Endothelial cell of umbilical vein (primary cell): ENCODE measurements at regions not wholly inside any gene's neighbourhood (a gene's known extent, or its start where the extent isn't known, plus 50 kb on each side); places are given as distances from the start of the nearest gene placed in this dataset.
A peak's percentile ranks its signal among the peaks of the same experiment; 100 is the strongest.

Experiments used
- BruUV-seq: library from RNA; stranded (reverse); fragments of 400-500 nt; replicated peaks from 2 replicates; lab custom pipeline; 2021; lab: Mats Ljungman, UMichigan
- CTCF ChIA-PET: fragments of 300-600, 350-600 bp; sonication (Branson Sonifier 250); formaldehyde crosslinking; loops from one replicate; lab custom pipeline; 2021; ENCODE audit warnings: antibody characterized with exemption, inconsistent platforms; lab: Charles Lee
- POLR2A ChIA-PET: fragments of 300-600, 350-600 bp; sonication (Branson Sonifier 250); formaldehyde crosslinking; loops from one replicate; lab custom pipeline; 2021; ENCODE audit warnings: antibody characterized with exemption, inconsistent platforms; lab: Charles Lee
- DNase-seq: peaks from one replicate; pipeline ENCODE4 v3.0.0-alpha.2; 2011; ENCODE audit warnings: low read depth, low spot score
- FAIRE-seq: peaks from 2 replicates; lab custom pipeline; 2011; peaks lifted over from hg19 to GRCh38; lab: Jason Lieb, UNC
- H2AFZ ChIP-seq: 2 replicates; pipeline ENCODE4 v1.6.0; 2012; ENCODE audit warnings: low read depth, low read length, control low read depth, inconsistent platforms
- H3K27ac ChIP-seq: 2 replicates; pipeline ENCODE4 v1.5.1; 2011; ENCODE audit warnings: low read depth, mild to moderate bottlenecking, control low read depth, low read length, moderate library complexity; ENCODE audit not compliant: insufficient read depth
- H3K27me3 ChIP-seq, 2 experiments: 2 replicates each; pipeline versions ENCODE4 v1.6.0 to v1.6.1; 2011; ENCODE audit warnings: low read length in 2 of 2, mixed read lengths in 1 of 2; ENCODE audit not compliant: control insufficient read depth in 2 of 2, insufficient read depth in 2 of 2
- H3K36me3 ChIP-seq, 2 experiments: 2 replicates in 1 of 2; 3 replicates in 1 of 2; pipeline ENCODE4 v1.5.1; 2011; ENCODE audit warnings: low read length in 2 of 2, mild to moderate bottlenecking in 1 of 2, moderate library complexity in 1 of 2; ENCODE audit not compliant: control insufficient read depth in 2 of 2, insufficient read depth in 2 of 2; ENCODE audit errors: extremely low read depth in 1 of 2
- H3K4me1 ChIP-seq: 3 replicates; pipeline ENCODE4 v1.5.1; 2011; ENCODE audit warnings: mild to moderate bottlenecking, low read length; ENCODE audit not compliant: control insufficient read depth, insufficient read depth; ENCODE audit errors: extremely low read depth
- H3K4me2 ChIP-seq: 2 replicates; pipeline ENCODE4 v1.6.1; 2011; ENCODE audit warnings: low read length, control low read depth, mixed read lengths; ENCODE audit not compliant: insufficient read depth
- H3K4me3 ChIP-seq, 3 experiments: fragments of 200-600 bp in 1 of 3; sonication (generic), shearing (Covaris generic) in 1 of 3; replicated peaks in 1 of 3; 2 replicates each; pipeline ENCODE4 v1.5.1; 2011 to 2016; ENCODE audit warnings: control low read depth in 3 of 3, low read length in 3 of 3, mild to moderate bottlenecking in 2 of 3, inconsistent platforms in 1 of 3, low read depth in 1 of 3, moderate library complexity in 1 of 3; ENCODE audit not compliant: insufficient read depth in 1 of 3
- H3K79me2 ChIP-seq: 2 replicates; pipeline ENCODE4 v1.6.0; 2012; ENCODE audit warnings: low read length, inconsistent platforms; ENCODE audit not compliant: control insufficient read depth, insufficient read depth
- H3K9ac ChIP-seq: replicated peaks from 2 replicates; pipeline ENCODE3; 2011; ENCODE audit warnings: low read length, control low read depth; ENCODE audit not compliant: insufficient read depth; ENCODE audit errors: extremely low read depth
- H3K9me1 ChIP-seq: replicated peaks from 3 replicates; pipeline ENCODE4 v1.6.0; 2011; ENCODE audit warnings: mild to moderate bottlenecking, low read length; ENCODE audit not compliant: control insufficient read depth, insufficient read depth; ENCODE audit errors: extremely low read depth
- H3K9me3 ChIP-seq: replicated peaks from 2 replicates; pipeline ENCODE4 v1.5.1; 2012; ENCODE audit warnings: low read length, inconsistent platforms; ENCODE audit not compliant: control insufficient read depth, insufficient read depth
- H4K20me1 ChIP-seq: replicated peaks from 2 replicates; pipeline ENCODE3; 2011; ENCODE audit warnings: mild to moderate bottlenecking, low read length; ENCODE audit not compliant: control insufficient read depth, insufficient read depth; ENCODE audit errors: extremely low read depth
- EZH2 ChIP-seq: IDR thresholded peaks from 2 replicates; pipeline ENCODE4 v1.6.1; 2012; ENCODE audit warnings: borderline replicate concordance, low read depth, mild to moderate bottlenecking, moderate library complexity, low read length, inconsistent platforms; ENCODE audit not compliant: severe bottlenecking
- FOS ChIP-seq: IDR thresholded peaks from 2 replicates; pipeline ENCODE4 v1.6.1; 2011; ENCODE audit warnings: mild to moderate bottlenecking, low read length, moderate library complexity, borderline replicate concordance; ENCODE audit not compliant: insufficient read depth
- GATA2 ChIP-seq: IDR thresholded peaks from 2 replicates; pipeline ENCODE4 v1.7.0; 2011; ENCODE audit warnings: low read depth, mild to moderate bottlenecking, moderate library complexity, mixed read lengths, low read length; ENCODE audit not compliant: insufficient read length, insufficient read depth
- JUN ChIP-seq: IDR thresholded peaks from 2 replicates; pipeline ENCODE4 v1.6.1; 2011; ENCODE audit warnings: borderline replicate concordance, low read depth; ENCODE audit not compliant: insufficient read length, insufficient read depth
- MYC ChIP-seq: IDR thresholded peaks from one replicate; pipeline ENCODE4 v1.6.1; 2011; ENCODE audit warnings: mild to moderate bottlenecking, low read depth, low read length
- POLR2A ChIP-seq: IDR thresholded peaks from 2 replicates; pipeline ENCODE4 v1.6.1; 2012; ENCODE audit warnings: low read depth, mild to moderate bottlenecking, control low read depth, low read length
- POLR2AphosphoS5 ChIP-seq: IDR thresholded peaks from 2 replicates; pipeline ENCODE4 v1.6.1; 2012; ENCODE audit warnings: low read depth, mild to moderate bottlenecking, control low read depth, low read length, moderate library complexity; ENCODE audit not compliant: insufficient read depth
- dilution Hi-C: fragments of 300-500 bp; cut with MboI; formaldehyde crosslinking; loops from one replicate; pipeline ENCODE4 v1.15.0; 2019; ENCODE audit warnings: low sequenced_read_pairs; ENCODE audit not compliant: extremely low pct_ligation_motif_present
- intact Hi-C: fragments of 100-400 bp; cut with micrococcal nuclease; formaldehyde crosslinking; loops from one replicate; pipeline ENCODE4 v1.10.0; 2022
- TF ChIP-seq, protein P1 (sequence below): IDR thresholded peaks from 2 replicates; pipeline ENCODE4 v1.6.1; 2011; ENCODE audit not compliant: insufficient read depth, insufficient read length
- TF ChIP-seq, protein P2 (sequence below), 2 donors: IDR thresholded peaks; 1 replicate in 1 of 2; 2 replicates in 1 of 2; pipeline ENCODE4 v1.5.1; 2011; ENCODE audit warnings: low read length in 2 of 2, mild to moderate bottlenecking in 2 of 2, moderate library complexity in 2 of 2, control low read depth in 1 of 2, inconsistent platforms in 1 of 2, low read depth in 1 of 2; ENCODE audit not compliant: insufficient read depth in 1 of 2; ENCODE audit errors: extremely low read depth in 1 of 2

DNA sequence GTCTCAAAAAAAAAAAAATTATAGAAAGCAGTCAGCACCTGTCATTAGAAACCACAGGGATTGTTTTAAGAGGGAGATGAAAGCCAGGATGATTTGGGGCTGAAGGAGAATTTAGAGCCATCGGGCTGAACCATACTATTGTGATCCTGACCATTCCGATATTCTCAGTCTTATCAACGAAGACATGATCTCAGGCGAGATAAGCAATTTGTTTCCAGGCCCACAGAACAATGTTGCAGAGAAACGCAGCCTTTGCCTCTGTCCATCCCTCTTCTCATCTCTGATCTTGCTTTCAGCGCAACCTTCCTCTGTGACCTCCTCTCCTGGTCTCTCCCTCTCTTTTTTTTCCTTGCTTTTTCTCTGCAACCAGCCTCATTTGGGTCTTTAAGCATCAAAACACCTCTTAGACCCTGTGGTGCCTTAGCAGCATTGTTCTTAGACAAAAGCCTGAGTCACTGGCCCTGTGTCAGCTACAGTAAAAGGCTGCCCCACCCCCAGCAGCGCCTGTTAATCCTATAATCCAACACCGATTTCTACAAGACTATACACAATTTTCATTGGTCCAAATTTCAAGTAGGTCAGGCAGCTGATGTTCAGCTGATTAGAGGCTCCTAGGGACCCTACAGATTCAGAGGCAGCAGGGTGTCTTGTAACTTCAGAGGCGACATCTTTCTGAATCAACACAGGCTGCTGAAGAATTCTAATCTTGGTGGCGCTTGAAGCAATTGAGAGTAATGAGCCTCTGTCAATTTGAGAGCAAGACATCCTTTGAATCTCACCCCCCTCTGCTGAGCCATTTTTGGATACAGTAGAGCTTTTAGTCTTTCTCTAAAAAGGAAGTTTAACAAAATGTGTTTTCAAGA, 206.0 kb downstream of the NCK2 start:
- BruUV-seq: no TSS peak

DNA sequence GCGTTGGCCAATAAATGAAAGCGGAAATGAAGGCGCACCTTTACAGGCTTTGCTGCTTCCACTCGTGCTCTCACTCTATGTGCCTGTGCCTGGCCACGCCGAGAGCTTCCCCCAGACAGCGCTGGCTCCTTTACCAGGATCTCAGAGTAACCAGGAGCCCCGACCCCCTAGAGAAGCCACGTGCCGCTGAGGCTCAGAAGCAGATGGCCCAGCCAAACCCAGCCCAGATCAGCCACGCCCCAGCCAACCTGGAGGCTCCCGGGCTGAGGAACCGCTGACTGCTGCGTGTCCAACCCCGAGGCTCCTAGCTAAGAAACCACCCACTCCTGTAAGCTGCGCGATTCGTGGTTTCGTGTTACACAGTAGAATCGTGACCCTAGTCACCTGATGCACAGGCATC, 199.3 kb downstream of the NCK2 start:
- Histone ChIP-seq H3K79me2 (no peaks in the 10 kb centered on the region), H3K27me3 (no peaks in the 10 kb centered on the region), H3K9me3 (no peaks in the 10 kb centered on the region), H3K36me3 (no peaks in the 10 kb centered on the region), H3K4me2 (no peak overlapping the region), H3K9me1 (no peaks in the 10 kb centered on the region), H3K9ac (no peak overlapping the region), H4K20me1 (no peaks in the 10 kb centered on the region), H3K4me1 (no peaks in the 10 kb centered on the region), H3K27ac (no peak overlapping the region), H2AFZ (no peak overlapping the region), H3K4me3 (no peak overlapping the region)
- intact Hi-C loops: no loop called here
- no TSS peak for BruUV-seq
- no peak for DNase-seq
- TF ChIP-seq, protein P1, sequence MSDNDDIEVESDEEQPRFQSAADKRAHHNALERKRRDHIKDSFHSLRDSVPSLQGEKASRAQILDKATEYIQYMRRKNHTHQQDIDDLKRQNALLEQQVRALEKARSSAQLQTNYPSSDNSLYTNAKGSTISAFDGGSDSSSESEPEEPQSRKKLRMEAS: no peak
- no peak for TF ChIP-seq JUN
- TF ChIP-seq, protein P2, sequence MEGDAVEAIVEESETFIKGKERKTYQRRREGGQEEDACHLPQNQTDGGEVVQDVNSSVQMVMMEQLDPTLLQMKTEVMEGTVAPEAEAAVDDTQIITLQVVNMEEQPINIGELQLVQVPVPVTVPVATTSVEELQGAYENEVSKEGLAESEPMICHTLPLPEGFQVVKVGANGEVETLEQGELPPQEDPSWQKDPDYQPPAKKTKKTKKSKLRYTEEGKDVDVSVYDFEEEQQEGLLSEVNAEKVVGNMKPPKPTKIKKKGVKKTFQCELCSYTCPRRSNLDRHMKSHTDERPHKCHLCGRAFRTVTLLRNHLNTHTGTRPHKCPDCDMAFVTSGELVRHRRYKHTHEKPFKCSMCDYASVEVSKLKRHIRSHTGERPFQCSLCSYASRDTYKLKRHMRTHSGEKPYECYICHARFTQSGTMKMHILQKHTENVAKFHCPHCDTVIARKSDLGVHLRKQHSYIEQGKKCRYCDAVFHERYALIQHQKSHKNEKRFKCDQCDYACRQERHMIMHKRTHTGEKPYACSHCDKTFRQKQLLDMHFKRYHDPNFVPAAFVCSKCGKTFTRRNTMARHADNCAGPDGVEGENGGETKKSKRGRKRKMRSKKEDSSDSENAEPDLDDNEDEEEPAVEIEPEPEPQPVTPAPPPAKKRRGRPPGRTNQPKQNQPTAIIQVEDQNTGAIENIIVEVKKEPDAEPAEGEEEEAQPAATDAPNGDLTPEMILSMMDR (IDR thresholded peaks at IDR 0.05; ENCODE audit: extremely low read depth in 1 of 2, insufficient read depth in 1 of 2, low read depth in 1 of 2, low read length in 2 of 2): no peak
- TF ChIP-seq POLR2AphosphoS5: no peak
- no peak for TF ChIP-seq GATA2
- no peak for TF ChIP-seq MYC
- TF ChIP-seq EZH2: no peak
- no peak for TF ChIP-seq FOS
- TF ChIP-seq POLR2A: no peak
- FAIRE-seq: no peak
- dilution Hi-C loops: no loop called here
- POLR2A ChIA-PET: no interaction called here
- CTCF ChIA-PET: no interaction called here

More for the DNA sequence above, 206.0 kb downstream of the NCK2 start:
- H2AFZ ChIP-seq: no peak overlapping the region
- intact Hi-C loops (no loop called here), dilution Hi-C loops (no loop called here)
- no peak overlapping the region for H3K4me3 ChIP-seq
- ChIA-PET POLR2A (no interaction called here), CTCF (no interaction called here)
- H3K4me2 ChIP-seq: no peak overlapping the region
- no peaks in the 10 kb centered on the region for H3K4me1 ChIP-seq
- no peak overlapping the region for H3K9ac ChIP-seq
- FAIRE-seq: no peak
- no peaks in the 10 kb centered on the region for H4K20me1 ChIP-seq
- H3K9me1 ChIP-seq: no peaks in the 10 kb centered on the region
- TF ChIP-seq, protein P1: no peak
- TF ChIP-seq EZH2: no peak
- TF ChIP-seq POLR2AphosphoS5: no peak
- no peak for TF ChIP-seq MYC
- no peaks in the 10 kb centered on the region for H3K9me3 ChIP-seq
- no peaks in the 10 kb centered on the region for H3K27me3 ChIP-seq
- peak; percentile 6 for DNase-seq
- H3K27ac ChIP-seq: no peak overlapping the region
- no peaks in the 10 kb centered on the region for H3K79me2 ChIP-seq
- no peaks in the 10 kb centered on the region for H3K36me3 ChIP-seq
